Gastroesophageal sphincter (tissue), 3 donors: ENCODE measurements at regions not wholly inside any gene's neighbourhood (a gene's known extent, or its start where the extent isn't known, plus 50 kb on each side); places are given as distances from the start of the nearest gene placed in this dataset.

Experiments used
- CTCF ChIP-seq, 4 experiments: fragments of 200-600 bp in 2 of 4; fragments of 450-650 bp in 2 of 4; sonication (generic) in 1 of 4; IDR thresholded peaks; one replicate each; pipeline ENCODE4 v1.5.1; 2017 to 2019; ENCODE audit warnings: antibody characterized with exemption in 4 of 4, mild to moderate bottlenecking in 2 of 4, moderate library complexity in 2 of 4
- EP300 ChIP-seq: sonication (generic); formaldehyde crosslinking; IDR thresholded peaks from one replicate; pipeline ENCODE4 v1.6.1; 2017; ENCODE audit warnings: antibody characterized with exemption, mild to moderate bottlenecking
- POLR2A ChIP-seq, 2 donors: fragments of 450-650 bp; IDR thresholded peaks; one replicate each; pipeline ENCODE4 v1.6.1; 2017; ENCODE audit warnings: antibody characterized with exemption in 2 of 2, mild to moderate bottlenecking in 2 of 2, moderate library complexity in 1 of 2
- POLR2AphosphoS5 ChIP-seq: sonication (generic); formaldehyde crosslinking; IDR thresholded peaks from one replicate; pipeline ENCODE4 v1.6.1; 2017; ENCODE audit warnings: antibody characterized with exemption

- TF ChIP-seq CTCF (IDR thresholded peaks at IDR 0.05), result no peak
- no peak for TF ChIP-seq POLR2A (IDR thresholded peaks at IDR 0.05)
- no peak for TF ChIP-seq POLR2AphosphoS5
- TF ChIP-seq EP300, result no peak
Observed at GRCh38 chr2:67169417-67170140, 227.6 kb upstream of the ETAA1 start.
